GM12891 (cell line): ENCODE measurements at regions not wholly inside any gene's neighbourhood (a gene's known extent, or its start where the extent isn't known, plus 50 kb on each side); places are given as distances from the start of the nearest gene placed in this dataset.
"Not testable (repeated sequence)": the region's sequence is repeated elsewhere in the genome, so short reads cannot be mapped to it uniquely, and the experiment has no call there.

Source experiments
- DNase-seq: peaks from one replicate; pipeline ENCODE4 v3.0.0; 2011; ENCODE audit warnings: low spot score; ENCODE audit not compliant: insufficient read length
- FAIRE-seq: peaks from 2 replicates; lab custom pipeline; 2011; peaks lifted over from hg19 to GRCh38; lab: Jason Lieb, UNC
- PAX5 ChIP-seq: IDR thresholded peaks from 2 replicates; pipeline ENCODE4 v1.6.1; 2011; ENCODE audit warnings: low read length, moderate library complexity, mild to moderate bottlenecking; ENCODE audit not compliant: insufficient read depth, severe bottlenecking
- POLR2A ChIP-seq: IDR thresholded peaks from 2 replicates; pipeline ENCODE4 v1.6.1; 2011; ENCODE audit warnings: low read depth, low read length, control low read depth
- POLR2AphosphoS5 ChIP-seq: IDR thresholded peaks from 2 replicates; pipeline ENCODE4 v1.6.1; 2011; ENCODE audit warnings: low read depth, low read length, control low read depth
- POU2F2 ChIP-seq: IDR thresholded peaks from 2 replicates; pipeline ENCODE4 v1.6.1; 2011; ENCODE audit warnings: low read depth, mild to moderate bottlenecking, control low read depth, low read length, moderate library complexity
- SPI1 ChIP-seq: IDR thresholded peaks from 2 replicates; pipeline ENCODE4 v1.6.1; 2011; ENCODE audit warnings: low read depth, low read length, control low read depth
- TAF1 ChIP-seq: IDR thresholded peaks from 2 replicates; pipeline ENCODE4 v1.6.1; 2011; ENCODE audit warnings: low read depth, low read length, control low read depth

GRCh38 chr9:106149956-106150355 is 455.6 kb downstream of the TMEM38B start:
- FAIRE-seq (no peak), DNase-seq (no peak)
- no peak for TF ChIP-seq PAX5
- no peak for TF ChIP-seq POLR2A
- TF ChIP-seq TAF1, result no peak
- no peak for TF ChIP-seq POLR2AphosphoS5
- no peak for TF ChIP-seq SPI1
- TF ChIP-seq POU2F2, result no peak

GRCh38 chr9:106156465-106156864 is 462.1 kb downstream of the TMEM38B start:
- TF ChIP-seq PAX5 (no peak), TAF1 (no peak), POLR2AphosphoS5 (no peak), SPI1 (no peak), POU2F2 (no peak), POLR2A (no peak)
- DNase-seq (no peak), FAIRE-seq (no peak)

GRCh38 chr9:106172265-106172664 is 477.9 kb downstream of the TMEM38B start:
- FAIRE-seq, result no peak

GRCh38 chr9:106174346-106174745 is 480.0 kb downstream of the TMEM38B start:
- no peak for DNase-seq
- TF ChIP-seq POU2F2 (no peak), PAX5 (no peak), TAF1 (no peak), POLR2AphosphoS5 (no peak)
- no peak for FAIRE-seq

More at GRCh38 chr9:106172265-106172664, 477.9 kb downstream of the TMEM38B start:
- no peak for DNase-seq
- TF ChIP-seq SPI1, result no peak
- TF ChIP-seq TAF1, result no peak
- TF ChIP-seq PAX5, result no peak
- no peak for TF ChIP-seq POLR2A
- no peak for TF ChIP-seq POU2F2
- TF ChIP-seq POLR2AphosphoS5, result no peak

GRCh38 chr9:106177216-106177615 is 482.9 kb downstream of the TMEM38B start:
- FAIRE-seq, result no peak
- no peak for DNase-seq
- no peak for TF ChIP-seq SPI1
- no peak for TF ChIP-seq POLR2AphosphoS5
- no peak for TF ChIP-seq POU2F2
- TF ChIP-seq PAX5, result no peak
- no peak for TF ChIP-seq POLR2A
- no peak for TF ChIP-seq TAF1

GRCh38 chr9:106179191-106179590 is 484.9 kb downstream of the TMEM38B start:
- DNase-seq (no peak), FAIRE-seq (no peak)
- TF ChIP-seq TAF1 (no peak), POLR2AphosphoS5 (no peak), PAX5 (no peak), POLR2A (no peak), POU2F2 (no peak), SPI1 (no peak)

- not testable (repeated sequence) for FAIRE-seq, DNase-seq
These were observed 509.6 kb downstream of the TMEM38B start for GRCh38 chr9:106203815-106204516.

- DNase-seq, result no peak
- FAIRE-seq, result no peak
- TF ChIP-seq POLR2A, result no peak
- TF ChIP-seq PAX5, result no peak
These were observed 513.0 kb downstream of the TMEM38B start for GRCh38 chr9:106207298-106207697.

GRCh38 chr9:106218427-106218826 is 524.1 kb downstream of the TMEM38B start:
- FAIRE-seq (peak; percentile 13), DNase-seq (no peak)
- no peak for TF ChIP-seq SPI1
- no peak for TF ChIP-seq POLR2AphosphoS5
- no peak for TF ChIP-seq PAX5
- no peak for TF ChIP-seq POLR2A
- TF ChIP-seq TAF1, result no peak
- TF ChIP-seq POU2F2, result no peak

GRCh38 chr9:106218854-106219253 is 524.5 kb downstream of the TMEM38B start:
- TF ChIP-seq POLR2A (no peak), PAX5 (no peak), POLR2AphosphoS5 (no peak), SPI1 (no peak)
- FAIRE-seq (peak; percentile 47), DNase-seq (no peak)

- FAIRE-seq (no peak), DNase-seq (no peak)
- no peak for TF ChIP-seq TAF1
- no peak for TF ChIP-seq POLR2AphosphoS5
- TF ChIP-seq POLR2A, result no peak
- TF ChIP-seq SPI1, result no peak
- no peak for TF ChIP-seq POU2F2
- TF ChIP-seq PAX5, result no peak
These were observed 526.1 kb downstream of the TMEM38B start for GRCh38 chr9:106220415-106220814.
